Stimulated activated memory B cell treated with anti-CD40 and anti-IgM and Interleukin-4, amounts not matched to agents 10 μg/mL and 1 μg/mL and 100 μg/mL, for 72 hours (primary cell): ENCODE measurements at regions not wholly inside any gene's neighbourhood (a gene's known extent, or its start where the extent isn't known, plus 50 kb on each side); places are given as distances from the start of the nearest gene placed in this dataset.

Experiments used
- ATAC-seq: fragments of 150-1000 bp; cut with Tn5 transposase; 2 replicates; pipeline ENCODE4 v1.10.0; 2021
- H3K27ac Mint-ChIP-seq: one replicate; pipeline ENCODE4 v1.8.0; 2022; ENCODE audit warnings: mild to moderate bottlenecking, mixed read lengths
- H3K27me3 Mint-ChIP-seq: one replicate; pipeline ENCODE4 v1.8.0; 2022; ENCODE audit warnings: mixed read lengths
- H3K36me3 Mint-ChIP-seq: one replicate; pipeline ENCODE4 v1.8.0; 2022; ENCODE audit warnings: mixed read lengths
- H3K4me1 Mint-ChIP-seq: one replicate; pipeline ENCODE4 v1.8.0; 2022; ENCODE audit warnings: mixed read lengths
- H3K4me3 Mint-ChIP-seq: one replicate; pipeline ENCODE4 v1.8.0; 2022; ENCODE audit warnings: mild to moderate bottlenecking, moderate library complexity, mixed read lengths
- H3K9me3 Mint-ChIP-seq: one replicate; pipeline ENCODE4 v1.8.0; 2022; ENCODE audit warnings: mixed read lengths

DNA sequence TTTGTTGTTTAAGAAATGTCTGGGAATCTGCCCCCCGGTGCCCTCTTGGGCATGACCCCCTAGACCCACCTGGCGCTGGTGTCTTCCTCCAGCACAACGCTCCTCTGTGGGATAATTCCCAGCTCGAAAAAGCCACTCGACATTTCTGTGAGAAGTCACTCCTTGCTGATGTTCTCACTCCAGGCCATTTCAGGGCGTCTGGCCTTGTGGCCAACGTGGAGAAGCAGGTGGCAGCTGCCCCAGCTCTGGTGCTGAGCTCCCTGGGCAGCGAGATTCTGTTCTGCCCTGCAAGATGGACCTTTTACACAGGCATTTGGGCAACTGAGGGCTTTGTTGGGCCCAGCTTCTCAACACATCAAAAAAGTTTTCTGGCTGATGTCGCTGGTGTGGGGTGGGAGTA lies 147.7 kb upstream of the WNT4 start:
- H3K4me1 Mint-ChIP-seq, result no peaks in the 10 kb centered on the region
- no peak overlapping the region for H3K27ac Mint-ChIP-seq
- H3K36me3 Mint-ChIP-seq, result no peaks in the 10 kb centered on the region
- H3K27me3 Mint-ChIP-seq, result peaks cover 53% of the 10 kb centered on the region
- no peak overlapping the region for H3K4me3 Mint-ChIP-seq
- no peak for ATAC-seq
- no peaks in the 10 kb centered on the region for H3K9me3 Mint-ChIP-seq

GRCh38 chr1:22291057-22291456 lies 148.2 kb upstream of the WNT4 start:
- Mint-ChIP-seq H3K9me3 (no peaks in the 10 kb centered on the region), H3K4me3 (no peak overlapping the region), H3K36me3 (no peaks in the 10 kb centered on the region), H3K27ac (no peak overlapping the region), H3K27me3 (peaks cover 58% of the 10 kb centered on the region), H3K4me1 (no peaks in the 10 kb centered on the region)
- no peak for ATAC-seq

DNA sequence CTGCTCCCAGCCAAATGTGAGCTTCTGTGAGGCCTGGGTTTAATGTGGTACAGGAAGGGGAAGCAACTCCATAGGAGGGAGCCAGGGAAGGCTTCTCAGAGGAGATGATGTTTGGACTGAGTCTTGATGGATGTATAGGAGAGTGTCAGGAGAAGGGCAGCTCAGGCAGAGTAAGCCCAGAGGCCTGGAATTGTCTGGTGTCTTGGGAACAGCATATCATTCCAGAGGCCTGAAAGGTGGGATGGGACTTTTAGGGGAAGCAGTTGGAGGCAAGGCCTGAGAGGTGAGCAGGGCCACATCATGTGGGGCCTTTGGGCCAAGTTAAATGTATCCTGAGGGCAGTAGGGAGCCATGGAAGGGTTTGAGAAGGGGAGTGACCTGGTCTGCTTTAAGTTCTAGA lies 148.6 kb upstream of the WNT4 start:
- Mint-ChIP-seq H3K36me3 (no peaks in the 10 kb centered on the region), H3K4me3 (no peak overlapping the region)

GRCh38 chr1:22292011-22292788 lies 149.3 kb upstream of the WNT4 start:
- no peaks in the 10 kb centered on the region for H3K4me1 Mint-ChIP-seq
- peaks cover 69% of the 10 kb centered on the region for H3K27me3 Mint-ChIP-seq
- no peak overlapping the region for H3K4me3 Mint-ChIP-seq

More for the DNA sequence above, 148.6 kb upstream of the WNT4 start:
- no peak overlapping the region for H3K27ac Mint-ChIP-seq
- H3K9me3 Mint-ChIP-seq, result no peaks in the 10 kb centered on the region
- peaks cover 62% of the 10 kb centered on the region for H3K27me3 Mint-ChIP-seq
- no peak for ATAC-seq
- H3K4me1 Mint-ChIP-seq, result no peaks in the 10 kb centered on the region

DNA sequence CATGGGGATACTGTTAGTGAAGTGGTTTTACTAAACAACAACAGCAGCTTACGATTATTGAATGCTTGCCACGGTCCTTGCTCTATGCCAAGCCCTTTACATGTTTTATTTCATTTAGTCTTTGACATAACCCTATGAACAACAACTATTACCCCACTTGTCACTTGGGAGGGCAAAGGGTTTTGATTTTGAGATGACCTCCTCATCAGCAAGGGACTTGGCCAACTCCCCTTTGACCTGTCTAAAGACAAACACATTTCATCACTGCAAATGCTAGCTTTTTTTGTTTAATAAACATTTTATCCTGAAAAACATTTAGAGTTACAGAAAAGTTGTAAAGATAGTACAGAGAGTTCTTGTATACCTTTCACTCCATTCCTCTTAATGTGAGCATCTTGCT lies 152.5 kb upstream of the WNT4 start:
- Mint-ChIP-seq H3K4me1 (no peaks in the 10 kb centered on the region), H3K27ac (no peak overlapping the region), H3K27me3 (peaks cover 85% of the 10 kb centered on the region), H3K9me3 (peaks cover 1% of the 10 kb centered on the region), H3K36me3 (no peaks in the 10 kb centered on the region), H3K4me3 (no peak overlapping the region)
- no peak for ATAC-seq

More at GRCh38 chr1:22292011-22292788, 149.3 kb upstream of the WNT4 start:
- H3K27ac Mint-ChIP-seq, result no peak overlapping the region
- no peaks in the 10 kb centered on the region for H3K36me3 Mint-ChIP-seq
- no peak for ATAC-seq
- no peaks in the 10 kb centered on the region for H3K9me3 Mint-ChIP-seq

- Mint-ChIP-seq H3K27ac (no peak overlapping the region), H3K27me3 (peaks cover 85% of the 10 kb centered on the region)
- ATAC-seq, result no peak
Observed at GRCh38 chr1:22295856-22296255, 153.0 kb upstream of the WNT4 start.

GRCh38 chr1:22296701-22297591 lies 154.0 kb upstream of the WNT4 start:
- Mint-ChIP-seq H3K36me3 (no peaks in the 10 kb centered on the region), H3K4me1 (no peaks in the 10 kb centered on the region), H3K4me3 (no peak overlapping the region), H3K27ac (no peak overlapping the region), H3K27me3 (peaks cover 85% of the 10 kb centered on the region), H3K9me3 (peaks cover 4% of the 10 kb centered on the region)
- ATAC-seq, result no peak

More at GRCh38 chr1:22295856-22296255, 153.0 kb upstream of the WNT4 start:
- H3K4me3 Mint-ChIP-seq, result no peak overlapping the region
- H3K9me3 Mint-ChIP-seq, result peaks cover 4% of the 10 kb centered on the region
- H3K36me3 Mint-ChIP-seq, result no peaks in the 10 kb centered on the region
- H3K4me1 Mint-ChIP-seq, result no peaks in the 10 kb centered on the region

GRCh38 chr1:22297999-22298398 lies 153.7 kb upstream of the ZBTB40 start:
- Mint-ChIP-seq H3K36me3 (no peaks in the 10 kb centered on the region), H3K27me3 (peaks cover 85% of the 10 kb centered on the region), H3K4me1 (no peaks in the 10 kb centered on the region), H3K27ac (no peak overlapping the region), H3K9me3 (peaks cover 6% of the 10 kb centered on the region), H3K4me3 (no peak overlapping the region)
- ATAC-seq, result no peak

DNA sequence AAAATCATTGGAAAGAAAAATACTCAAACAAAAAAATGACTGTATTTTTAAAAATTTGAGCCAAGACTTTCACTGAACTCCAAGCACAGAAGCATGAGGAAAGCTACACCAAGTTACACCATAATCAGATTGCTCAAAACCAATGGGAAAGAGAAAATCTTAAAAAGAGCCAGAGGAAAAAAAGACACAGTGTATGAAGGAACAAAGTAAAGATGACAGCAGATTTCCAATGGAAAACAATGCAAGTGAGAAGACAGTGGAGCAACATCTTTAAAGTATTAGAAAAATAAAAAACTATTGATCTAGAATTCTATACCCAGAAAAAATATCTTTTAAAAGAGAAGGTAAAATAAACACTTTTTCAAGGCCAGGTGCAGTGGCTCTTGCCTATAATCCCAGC lies 147.8 kb upstream of the ZBTB40 start:
- no peak for ATAC-seq
- Mint-ChIP-seq H3K9me3 (peaks cover 12% of the 10 kb centered on the region), H3K27me3 (peaks cover 76% of the 10 kb centered on the region), H3K27ac (no peak overlapping the region), H3K36me3 (no peaks in the 10 kb centered on the region), H3K4me3 (no peak overlapping the region), H3K4me1 (no peaks in the 10 kb centered on the region)

DNA sequence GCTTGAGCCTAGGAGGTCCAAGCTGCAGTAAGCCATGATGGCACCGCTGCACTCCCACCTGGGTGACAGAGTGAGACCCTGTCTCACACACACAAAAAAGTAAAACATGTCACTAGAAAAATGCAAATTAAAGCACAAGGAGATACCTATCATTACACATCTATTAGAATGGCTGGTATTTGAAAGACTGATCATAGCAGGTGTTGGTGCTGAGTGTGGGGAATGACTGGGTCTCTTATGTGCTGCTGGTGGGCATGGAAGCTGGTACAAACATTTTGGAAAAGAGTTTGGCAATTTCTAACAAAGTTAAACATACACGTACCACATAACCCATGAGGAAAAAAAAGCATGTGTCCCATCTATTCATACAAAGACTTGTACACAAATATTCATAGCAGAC lies 142.1 kb upstream of the ZBTB40 start:
- Mint-ChIP-seq H3K27me3 (peaks cover 48% of the 10 kb centered on the region), H3K4me3 (no peak overlapping the region), H3K27ac (no peak overlapping the region), H3K36me3 (no peaks in the 10 kb centered on the region), H3K4me1 (no peaks in the 10 kb centered on the region), H3K9me3 (peaks cover 4% of the 10 kb centered on the region)
- no peak for ATAC-seq

- no peaks in the 10 kb centered on the region for H3K36me3 Mint-ChIP-seq
- no peak for ATAC-seq
- peaks cover 4% of the 10 kb centered on the region for H3K9me3 Mint-ChIP-seq
- H3K4me3 Mint-ChIP-seq, result no peak overlapping the region
- H3K4me1 Mint-ChIP-seq, result no peaks in the 10 kb centered on the region
- H3K27ac Mint-ChIP-seq, result no peak overlapping the region
- H3K27me3 Mint-ChIP-seq, result peaks cover 47% of the 10 kb centered on the region
Observed at GRCh38 chr1:22311461-22311860, 140.2 kb upstream of the ZBTB40 start.

DNA sequence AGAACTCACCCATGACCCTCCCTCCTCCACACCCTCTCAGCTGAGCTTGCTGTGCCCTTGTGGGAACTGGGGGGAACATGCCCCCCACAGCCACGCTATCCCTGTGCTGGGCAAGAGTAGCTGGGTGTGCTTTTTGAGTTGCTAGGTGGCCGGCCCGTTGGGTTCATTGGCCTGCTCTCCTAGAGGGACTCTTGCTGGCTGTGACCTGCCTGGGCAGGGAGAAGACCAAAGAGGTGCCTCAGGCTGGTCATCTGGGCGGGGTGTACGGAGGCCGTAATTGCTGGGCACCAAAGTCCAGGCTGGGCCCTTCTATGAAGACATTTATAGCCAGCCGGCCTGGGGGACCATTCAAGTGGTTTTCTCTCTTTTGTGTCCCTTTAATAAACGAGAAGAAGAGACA lies 138.3 kb upstream of the ZBTB40 start:
- peaks cover 4% of the 10 kb centered on the region for H3K9me3 Mint-ChIP-seq
- H3K27ac Mint-ChIP-seq, result no peak overlapping the region
- no peaks in the 10 kb centered on the region for H3K4me1 Mint-ChIP-seq
- H3K4me3 Mint-ChIP-seq, result no peak overlapping the region
- ATAC-seq, result no peak
- H3K36me3 Mint-ChIP-seq, result no peaks in the 10 kb centered on the region
- peaks cover 45% of the 10 kb centered on the region for H3K27me3 Mint-ChIP-seq

DNA sequence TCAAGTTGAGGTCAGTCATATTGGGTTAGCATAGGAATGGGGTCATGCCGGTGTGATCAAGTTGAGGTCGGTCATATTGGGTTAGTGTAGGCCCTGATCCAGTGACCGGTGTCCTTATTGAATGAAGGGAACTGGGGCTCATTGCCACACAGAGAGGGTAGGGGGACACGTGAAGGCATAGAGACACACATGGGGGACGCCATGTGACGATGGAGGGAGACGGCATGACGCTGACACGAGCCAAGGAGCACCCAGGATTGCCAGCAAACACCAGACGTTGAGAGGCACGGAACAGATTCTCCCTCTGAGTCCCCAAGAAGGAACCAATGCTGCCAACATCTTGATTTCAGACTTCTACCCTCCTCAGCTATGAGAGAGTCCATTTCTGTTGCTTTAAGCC lies 136.9 kb upstream of the ZBTB40 start:
- peaks cover under 1% of the 10 kb centered on the region for H3K9me3 Mint-ChIP-seq
- no peaks in the 10 kb centered on the region for H3K36me3 Mint-ChIP-seq
- ATAC-seq, result no peak
- peaks cover 56% of the 10 kb centered on the region for H3K27me3 Mint-ChIP-seq
- no peaks in the 10 kb centered on the region for H3K4me1 Mint-ChIP-seq
- H3K4me3 Mint-ChIP-seq, result no peak overlapping the region
- no peak overlapping the region for H3K27ac Mint-ChIP-seq

DNA sequence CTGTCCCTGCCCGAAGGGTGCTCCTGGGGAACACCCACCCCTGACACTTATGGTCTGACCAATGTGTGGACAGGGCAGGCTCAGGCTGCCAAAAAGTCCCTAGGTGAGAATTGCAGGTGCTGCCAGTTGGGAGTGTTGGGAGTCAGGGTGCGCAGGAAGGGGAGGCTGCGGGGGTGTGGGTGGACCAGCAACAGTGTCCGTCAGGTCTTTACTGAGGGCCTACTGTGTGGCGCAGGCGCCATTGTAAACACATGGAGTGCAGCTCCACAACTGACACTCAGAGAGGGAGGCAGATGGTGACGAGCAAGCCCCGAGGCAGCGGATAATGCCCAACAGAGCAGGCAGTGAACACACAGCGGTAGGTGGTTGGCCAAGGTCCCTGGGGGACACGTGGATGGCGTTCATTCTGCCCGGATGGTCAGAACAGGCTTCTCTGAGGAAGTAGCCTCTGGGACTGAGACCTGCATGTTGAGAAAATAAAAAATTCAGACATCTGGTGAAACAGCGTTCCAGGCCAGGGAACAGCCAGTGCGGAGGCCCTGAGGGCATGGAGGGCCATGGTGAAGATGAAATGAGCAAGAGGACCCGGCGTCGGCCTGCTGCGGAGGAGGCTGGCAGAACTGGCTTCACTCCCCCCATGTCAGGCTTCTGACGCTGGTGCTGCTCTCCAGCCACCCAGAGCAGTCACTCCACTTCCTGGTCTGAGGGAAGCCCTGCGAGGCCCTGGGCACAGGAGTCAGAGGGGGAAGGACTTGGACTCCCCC lies 136.2 kb upstream of the ZBTB40 start:
- no peaks in the 10 kb centered on the region for H3K9me3 Mint-ChIP-seq
- ATAC-seq, result no peak
- H3K27me3 Mint-ChIP-seq, result peaks cover 57% of the 10 kb centered on the region
- H3K36me3 Mint-ChIP-seq, result no peaks in the 10 kb centered on the region
- H3K4me3 Mint-ChIP-seq, result no peak overlapping the region
- H3K4me1 Mint-ChIP-seq, result no peaks in the 10 kb centered on the region
- no peak overlapping the region for H3K27ac Mint-ChIP-seq

DNA sequence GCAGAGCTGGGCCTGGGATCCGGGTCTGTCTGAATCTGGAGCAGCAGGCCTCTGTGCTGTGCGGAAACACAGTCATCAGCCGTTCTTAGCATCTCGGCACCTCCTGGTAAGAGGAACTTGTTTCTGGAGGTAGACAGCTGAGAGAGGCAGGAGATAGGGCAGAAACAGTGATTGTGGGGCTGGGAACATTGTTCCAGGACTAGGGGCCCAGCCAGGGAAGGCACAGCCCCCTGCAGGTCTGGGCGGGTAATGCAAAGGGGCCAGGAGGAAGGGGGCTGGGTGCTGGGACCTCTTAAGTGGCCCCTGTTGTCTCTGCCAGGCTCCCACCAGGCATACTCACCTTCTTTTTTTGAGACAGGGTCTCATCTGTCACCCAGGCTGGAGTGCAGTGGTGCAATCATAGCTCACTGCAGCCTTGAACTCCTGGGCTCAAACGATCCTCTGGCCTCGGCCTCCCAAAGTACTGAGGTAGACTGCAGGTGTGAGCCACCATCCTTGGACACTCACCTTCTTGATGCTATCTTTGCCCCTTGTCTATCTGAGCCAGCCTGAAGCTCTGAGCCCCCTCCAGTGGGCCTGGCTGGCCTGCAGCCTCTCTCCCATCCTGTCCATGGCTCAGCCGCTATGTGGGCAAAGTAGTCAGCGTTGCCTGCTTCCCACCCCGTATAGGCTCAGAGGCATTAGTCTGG lies 134.3 kb upstream of the ZBTB40 start:
- H3K27me3 Mint-ChIP-seq, result peaks cover 43% of the 10 kb centered on the region
- no peak overlapping the region for H3K4me3 Mint-ChIP-seq
- no peaks in the 10 kb centered on the region for H3K9me3 Mint-ChIP-seq
- H3K27ac Mint-ChIP-seq, result no peak overlapping the region
- ATAC-seq, result no peak
- no peaks in the 10 kb centered on the region for H3K36me3 Mint-ChIP-seq
- H3K4me1 Mint-ChIP-seq, result no peaks in the 10 kb centered on the region
